NCI-H526 (cell line): ENCODE measurements at regions not wholly inside any gene's neighbourhood (a gene's known extent, or its start where the extent isn't known, plus 50 kb on each side); places are given as distances from the start of the nearest gene placed in this dataset.

Experiments used
- DNase-seq, 2 experiments: peaks; one replicate each; lab custom pipeline; 2025; lab: John Stamatoyannopoulos, UW

GRCh38 chr1:214823311-214824117, 220.5 kb downstream of the CENPF start:
- no peak for DNase-seq

DNA sequence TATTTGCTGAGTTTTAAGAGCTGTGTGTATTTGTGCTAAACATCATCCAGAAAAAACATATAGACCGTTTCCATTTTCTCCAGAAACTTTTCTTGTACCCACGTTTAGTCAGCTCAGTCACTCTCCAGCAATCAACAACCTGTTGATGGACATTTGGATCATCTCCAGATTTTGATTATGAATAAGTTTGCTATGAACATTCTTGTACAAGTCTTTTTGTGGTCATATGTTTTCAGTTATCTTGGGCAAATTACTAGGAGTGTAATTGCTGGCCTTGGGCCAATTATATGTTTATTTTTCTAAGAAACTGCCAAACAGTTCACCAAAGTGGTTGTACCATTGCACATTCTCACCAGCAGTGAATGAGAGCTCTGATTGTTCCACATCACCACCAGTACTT, 221.8 kb downstream of the CENPF start:
- no peak for DNase-seq

GRCh38 chr1:214826619-214827018, 223.6 kb downstream of the CENPF start:
- no peak for DNase-seq

- DNase-seq: no peak
These were observed 224.9 kb downstream of the CENPF start for GRCh38 chr1:214827883-214828282.

- DNase-seq: no peak
These were observed 227.9 kb downstream of the CENPF start for GRCh38 chr1:214830941-214831340.

DNA sequence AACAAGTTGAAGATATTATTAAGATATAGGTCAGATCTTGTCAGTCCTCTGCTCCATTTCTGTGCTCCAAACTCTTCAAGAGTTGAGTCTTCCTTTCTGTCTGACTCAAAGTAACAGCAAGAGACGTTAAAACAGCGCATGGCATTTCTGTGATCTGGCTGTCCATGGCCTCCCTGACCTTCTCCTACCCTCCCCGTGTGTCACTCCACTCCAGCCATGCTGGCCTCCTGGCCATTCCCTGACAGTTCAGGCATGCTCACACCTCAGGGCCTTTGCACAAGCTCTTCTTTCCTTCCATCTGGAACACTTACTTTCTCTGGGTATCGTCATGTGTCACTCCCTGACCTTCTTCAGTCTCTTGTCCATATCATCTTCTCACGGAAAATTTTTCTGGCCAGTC, 229.0 kb downstream of the CENPF start:
- DNase-seq: no peak

GRCh38 chr1:214833178-214833756, 230.3 kb downstream of the CENPF start:
- no peak for DNase-seq

DNA sequence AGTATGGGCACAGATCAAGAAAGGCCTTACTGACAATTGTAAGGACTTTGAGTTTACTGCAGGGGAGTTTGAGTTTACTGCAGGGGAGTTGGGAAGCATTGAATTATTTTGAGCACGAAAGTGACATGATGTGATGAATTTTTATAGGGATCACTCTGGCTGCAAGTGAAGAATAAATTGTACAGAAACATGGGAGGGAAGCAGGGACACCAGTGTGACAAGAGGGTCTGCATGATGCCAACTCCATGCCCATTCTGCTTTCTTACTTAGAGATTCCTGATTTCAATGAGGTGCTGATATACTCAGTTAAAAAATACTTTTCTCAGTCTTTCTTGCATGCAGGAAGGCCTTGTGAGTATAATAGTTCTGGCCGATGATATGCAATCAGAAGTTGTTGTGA, 234.4 kb downstream of the CENPF start:
- DNase-seq: no peak

GRCh38 chr1:214838351-214838750, 235.4 kb downstream of the CENPF start:
- DNase-seq: no peak

GRCh38 chr1:214840356-214840755, 237.4 kb downstream of the CENPF start:
- DNase-seq: no peak

GRCh38 chr1:214842856-214843255, 239.7 kb upstream of the KCNK2 start:
- DNase-seq: no peak

- DNase-seq: no peak
These were observed 239.3 kb upstream of the KCNK2 start for GRCh38 chr1:214843281-214843680.

GRCh38 chr1:214844319-214844718, 238.2 kb upstream of the KCNK2 start:
- no peak for DNase-seq

DNA sequence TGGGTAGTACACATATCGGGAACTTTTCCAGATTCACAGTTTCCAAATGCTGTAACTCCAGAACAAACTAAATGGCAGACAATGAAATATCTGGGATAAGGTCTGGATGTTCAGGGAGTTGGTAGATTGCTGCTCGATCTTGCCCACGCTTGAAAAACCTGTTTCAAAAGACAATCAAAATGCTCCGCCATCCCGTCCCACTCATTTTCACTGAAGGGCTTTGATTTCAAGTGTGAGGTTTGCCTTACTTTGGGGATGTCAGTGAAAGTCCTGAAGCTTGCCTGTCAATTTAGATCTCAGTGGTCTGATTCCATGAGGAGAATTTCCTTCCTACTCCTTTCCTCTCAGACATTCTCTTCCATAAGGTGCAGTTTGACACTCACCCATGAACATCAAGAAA, 236.3 kb upstream of the KCNK2 start:
- no peak for DNase-seq

- no peak for DNase-seq
These were observed 235.3 kb upstream of the KCNK2 start for GRCh38 chr1:214847071-214847810.

DNA sequence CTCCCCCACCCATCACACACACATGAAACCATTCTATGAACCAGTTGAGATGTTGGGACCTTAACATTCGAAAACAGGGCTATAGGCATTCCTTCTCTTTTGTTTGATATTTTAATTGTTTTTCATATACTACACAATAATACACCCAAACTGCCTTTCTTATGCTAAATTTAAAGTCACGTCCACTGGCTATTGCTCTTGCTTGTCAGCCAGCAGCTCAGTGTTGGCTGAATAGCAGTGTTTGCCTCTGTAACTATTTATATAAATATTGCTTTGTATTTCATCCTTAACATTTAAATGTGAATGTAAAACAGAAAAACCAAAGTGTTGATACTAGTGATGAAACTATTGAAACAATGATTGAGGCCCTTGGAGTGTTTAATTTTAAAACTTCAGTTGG, 234.4 kb upstream of the KCNK2 start:
- DNase-seq: no peak

DNA sequence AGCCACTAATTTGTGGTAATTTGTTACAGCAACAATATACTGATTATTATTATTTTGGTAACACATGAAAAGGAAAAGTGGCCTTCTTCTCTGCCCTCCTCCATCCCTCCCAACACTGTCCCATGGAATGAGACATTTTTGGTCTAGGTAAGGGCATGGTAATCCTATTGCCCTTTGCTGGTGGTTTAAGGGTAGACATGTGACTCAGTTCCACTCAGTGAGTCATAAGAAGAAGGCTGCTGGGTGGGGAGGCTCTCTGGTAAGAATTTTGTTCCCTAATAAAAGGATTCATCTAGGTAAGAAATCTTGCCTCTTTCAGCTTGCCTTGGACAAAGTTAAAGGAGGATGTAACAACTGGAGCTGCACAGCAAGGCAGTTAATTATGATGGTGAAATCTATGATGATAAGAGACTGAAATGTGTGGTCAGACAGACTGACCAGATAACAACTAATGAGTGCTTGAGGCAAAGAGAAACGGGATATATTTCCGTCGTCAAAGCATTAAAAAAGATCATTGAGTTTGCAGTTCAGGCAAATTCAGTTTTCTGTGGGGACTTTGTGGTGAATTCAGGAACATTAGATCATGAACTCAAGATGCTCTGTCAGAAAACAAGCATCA, 232.0 kb upstream of the KCNK2 start:
- DNase-seq: no peak

DNA sequence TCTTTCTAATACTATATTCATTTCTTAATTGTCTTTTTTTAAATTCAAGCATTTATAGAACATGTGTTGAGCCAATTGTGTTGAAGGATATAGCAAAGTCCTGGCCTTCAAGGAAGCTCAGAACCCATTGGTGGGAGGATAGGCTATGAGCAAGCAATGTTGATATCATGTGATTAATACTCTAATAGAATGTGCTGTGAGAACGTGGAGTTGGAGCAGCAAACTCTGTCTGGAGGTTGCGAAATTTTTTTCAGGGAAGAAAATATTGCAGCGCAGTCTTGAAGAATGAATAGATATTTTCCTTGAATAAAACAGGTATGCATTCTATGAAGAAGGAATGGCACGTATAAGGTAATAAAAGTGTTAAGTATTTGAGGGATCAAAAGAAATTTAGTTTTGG, 229.2 kb upstream of the KCNK2 start:
- no peak for DNase-seq

- DNase-seq: no peak
These were observed 228.2 kb upstream of the KCNK2 start for GRCh38 chr1:214854126-214854875.

DNA sequence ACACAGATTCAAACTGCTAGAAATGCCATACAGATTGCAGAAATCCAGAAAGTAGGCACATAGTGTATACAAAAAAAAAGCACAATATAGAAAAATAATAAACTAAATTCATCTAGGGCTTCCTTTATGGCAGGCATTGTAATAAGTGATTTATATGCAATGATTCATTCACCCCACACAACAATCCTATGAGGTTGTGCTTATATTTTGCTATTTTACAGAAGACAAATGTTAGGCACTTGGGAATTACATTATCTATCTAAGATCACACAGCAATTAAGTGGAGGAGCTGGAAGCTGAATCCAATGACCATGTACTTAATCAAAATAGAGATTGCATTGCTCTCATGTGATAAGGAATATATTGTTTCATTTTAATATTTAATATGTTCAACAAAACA, 225.7 kb upstream of the KCNK2 start:
- DNase-seq: no peak

DNA sequence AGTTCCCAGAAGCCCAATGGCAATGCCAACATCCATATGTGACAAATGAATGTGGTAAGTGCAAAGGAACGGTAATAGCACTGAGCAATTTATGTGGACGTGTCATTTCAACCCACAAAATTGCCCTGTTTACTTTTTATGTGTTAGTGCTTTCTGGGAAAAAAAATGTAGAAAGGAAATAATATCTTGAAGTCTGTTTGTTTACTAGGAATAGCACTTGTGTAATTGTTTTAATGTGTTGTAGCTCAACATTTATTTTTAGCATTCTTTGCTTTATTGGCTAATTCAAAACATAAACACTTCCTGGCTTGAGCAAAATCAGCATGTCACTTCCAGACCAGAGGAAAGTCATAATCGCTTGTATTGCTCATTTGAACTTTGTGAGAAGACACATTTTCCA, 224.8 kb upstream of the KCNK2 start:
- DNase-seq: no peak

DNA sequence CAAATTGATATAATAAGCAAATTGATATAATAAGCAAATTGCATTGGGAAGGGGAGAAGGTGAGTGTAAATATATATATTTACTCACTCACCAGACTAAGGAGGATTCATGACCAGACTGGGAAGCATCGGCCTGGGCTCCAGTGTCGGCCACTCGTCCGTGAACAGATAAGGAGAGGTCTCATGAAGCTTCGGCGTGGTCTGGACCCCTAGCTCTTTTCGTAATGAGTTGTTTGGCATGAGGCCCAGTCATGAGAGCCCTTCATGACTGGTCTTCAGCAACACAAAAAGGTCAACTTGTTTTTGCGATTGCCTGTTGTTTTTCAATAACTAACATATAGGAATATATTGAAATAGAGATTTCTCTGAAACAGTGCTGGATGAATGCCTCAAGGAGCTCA, 222.9 kb upstream of the KCNK2 start:
- no peak for DNase-seq
